ENCODE measurements at regions not wholly inside any gene's neighbourhood (a gene's known extent, or its start where the extent isn't known, plus 50 kb on each side); places are given as distances from the start of the nearest gene placed in this dataset.

GRCh38 chr6:98310443-98310842, 523.9 kb upstream of the POU3F2 start:
- Histone ChIP-seq H3K4me3 (no peak overlapping the region), H3K36me3 (no peaks in the 10 kb centered on the region), H3K4me1 (no peaks in the 10 kb centered on the region), H3K27ac (no peak overlapping the region), H3K27me3 (no peaks in the 10 kb centered on the region), H3K9me3 (no peaks in the 10 kb centered on the region)
- 29 to 85% methylated on average over 1 to 5 of the region's 5 CpGs for WGBS, 2 donors (ENCODE audit: low coverage in 1 of 2)
- ATAC-seq, result no peak
- TF ChIP-seq CTCF (IDR thresholded peaks at IDR 0.05) (no peak), POLR2A (IDR thresholded peaks at IDR 0.05) (no peak), POLR2AphosphoS5 (IDR thresholded peaks at IDR 0.05) (no peak), EP300 (IDR thresholded peaks at IDR 0.05) (no peak)

GRCh38 chr6:98323605-98324004, 510.8 kb upstream of the POU3F2 start:
- no peaks in the 10 kb centered on the region for H3K9me3 ChIP-seq
- H3K4me1 ChIP-seq, result no peaks in the 10 kb centered on the region
- ATAC-seq, result no peak
- no peak overlapping the region for H3K27ac ChIP-seq
- no peaks in the 10 kb centered on the region for H3K27me3 ChIP-seq
- TF ChIP-seq POLR2A (IDR thresholded peaks at IDR 0.05) (no peak), EP300 (IDR thresholded peaks at IDR 0.05) (no peak), POLR2AphosphoS5 (IDR thresholded peaks at IDR 0.05) (no peak), CTCF (IDR thresholded peaks at IDR 0.05) (no peak)
- H3K36me3 ChIP-seq, result no peaks in the 10 kb centered on the region
- no peak overlapping the region for H3K4me3 ChIP-seq
- 55 to 56% methylated on average over 2 to 3 of the region's 3 CpGs for WGBS, 2 donors (ENCODE audit: low coverage in 1 of 2)

- 7 to 26% methylated on average over 3 of the region's 3 CpGs for WGBS, 2 donors (ENCODE audit: low coverage in 1 of 2)
- TF ChIP-seq POLR2AphosphoS5 (IDR thresholded peaks at IDR 0.05), result no peak
- no peak for TF ChIP-seq CTCF (IDR thresholded peaks at IDR 0.05)
- TF ChIP-seq EP300 (IDR thresholded peaks at IDR 0.05), result no peak
- no peak for TF ChIP-seq POLR2A (IDR thresholded peaks at IDR 0.05)
- no peaks in the 10 kb centered on the region for H3K36me3 ChIP-seq
- H3K27ac ChIP-seq, result no peak overlapping the region
- H3K27me3 ChIP-seq, result no peaks in the 10 kb centered on the region
- H3K9me3 ChIP-seq, result no peaks in the 10 kb centered on the region
- ATAC-seq, result no peak
- no peak overlapping the region for H3K4me3 ChIP-seq
- no peaks in the 10 kb centered on the region for H3K4me1 ChIP-seq
Observed at GRCh38 chr6:98324446-98324845, 509.9 kb upstream of the POU3F2 start.

GRCh38 chr6:98325366-98325765, 509.0 kb upstream of the POU3F2 start:
- TF ChIP-seq CTCF (IDR thresholded peaks at IDR 0.05) (no peak), POLR2AphosphoS5 (IDR thresholded peaks at IDR 0.05) (no peak), POLR2A (IDR thresholded peaks at IDR 0.05) (no peak), EP300 (IDR thresholded peaks at IDR 0.05) (no peak)
- H3K4me3 ChIP-seq, result no peak overlapping the region
- H3K27me3 ChIP-seq, result no peaks in the 10 kb centered on the region
- no peaks in the 10 kb centered on the region for H3K4me1 ChIP-seq
- 44 to 62% methylated on average over 1 of the region's 1 CpG for WGBS, 2 donors (ENCODE audit: low coverage in 1 of 2)
- no peaks in the 10 kb centered on the region for H3K9me3 ChIP-seq
- no peaks in the 10 kb centered on the region for H3K36me3 ChIP-seq
- H3K27ac ChIP-seq, result no peak overlapping the region
- ATAC-seq, result no peak

- Histone ChIP-seq H3K9me3 (no peaks in the 10 kb centered on the region), H3K4me1 (no peaks in the 10 kb centered on the region), H3K4me3 (no peak overlapping the region), H3K27ac (no peak overlapping the region), H3K36me3 (no peaks in the 10 kb centered on the region), H3K27me3 (no peaks in the 10 kb centered on the region)
- WGBS, 2 donors (ENCODE audit: low coverage in 1 of 2), result 63 to 100% methylated on average over 1 to 2 of the region's 2 CpGs
- ATAC-seq, result no peak
- TF ChIP-seq POLR2A (IDR thresholded peaks at IDR 0.05) (no peak), CTCF (IDR thresholded peaks at IDR 0.05) (no peak), EP300 (IDR thresholded peaks at IDR 0.05) (no peak), POLR2AphosphoS5 (IDR thresholded peaks at IDR 0.05) (no peak)
Observed at GRCh38 chr6:98333273-98333672, 501.1 kb upstream of the POU3F2 start.

Measured in gastroesophageal sphincter (tissue), 4 donors.